K562 (cell line): ENCODE measurements at regions not wholly inside any gene's neighbourhood (a gene's known extent, or its start where the extent isn't known, plus 50 kb on each side); places are given as distances from the start of the nearest gene placed in this dataset.

Experiments
- ATAC-seq: fragments of 200-7000 bp; cut with Tn5 transposase; 3 replicates; pipeline ENCODE4 v1.9.1; 2020; ENCODE audit warnings: moderate library complexity
- BruUV-seq: library from RNA; stranded (reverse); fragments of 400-500 nt; replicated peaks from 2 replicates; lab custom pipeline; 2021; lab: Mats Ljungman, UMichigan
- CTCF ChIA-PET: fragments of 300-600 bp; formaldehyde crosslinking; extraction: SDS; loops from one replicate; lab custom pipeline; 2021; ENCODE audit warnings: low intra/inter-chr PET ratio; lab: Yijun Ruan, JAX
- POLR2A ChIA-PET: fragments of 300-600, 350-650 bp; sonication (Branson Sonifier 250); formaldehyde crosslinking; extraction: SDS; loops from one replicate; lab custom pipeline; 2021; ENCODE audit warnings: antibody characterized with exemption, inconsistent platforms; lab: Yijun Ruan, JAX
- DNase-seq, 4 experiments: peaks; one replicate each; pipeline versions ENCODE4 v3.0.0 to v3.0.0-alpha.2; 2011 to 2018; ENCODE audit warnings: low spot score in 3 of 4, mixed read lengths in 3 of 4; ENCODE audit errors: extremely low read depth in 1 of 4
- FAIRE-seq: peaks from 2 replicates; lab custom pipeline; 2011; peaks lifted over from hg19 to GRCh38; lab: Jason Lieb, UNC
- H2AFZ ChIP-seq: 2 replicates; pipeline ENCODE4 v1.6.0; 2011; ENCODE audit warnings: low read depth, low read length, control low read depth, inconsistent platforms
- H3K27ac ChIP-seq: fragments of 200-600 bp; 3 replicates; pipeline ENCODE4 v1.8.0; 2011; ENCODE audit warnings: low read depth, mild to moderate bottlenecking, control low read depth, inconsistent platforms, low read length, moderate library complexity, mixed read lengths; ENCODE audit errors: extremely low read depth
- H3K27me3 ChIP-seq, 2 experiments: fragments of 300-600 bp in 1 of 2; 2 replicates in 1 of 2; 3 replicates in 1 of 2; pipeline versions ENCODE4 v1.6.0 to v1.8.0; 2011; ENCODE audit warnings: inconsistent platforms in 2 of 2, low read length in 2 of 2, mild to moderate bottlenecking in 1 of 2, mixed read lengths in 1 of 2, moderate library complexity in 1 of 2; ENCODE audit not compliant: control insufficient read depth in 2 of 2, insufficient read depth in 2 of 2
- H3K36me3 ChIP-seq: fragments of 300-600 bp; 3 replicates; pipeline ENCODE4 v1.8.0; 2011; ENCODE audit warnings: mild to moderate bottlenecking, low read length, inconsistent platforms; ENCODE audit not compliant: control insufficient read depth, insufficient read depth
- H3K4me1 ChIP-seq, 2 experiments: fragments of 200-600 bp in 1 of 2; replicated peaks in 1 of 2; 2 replicates in 1 of 2; 3 replicates in 1 of 2; pipeline versions ENCODE4 v1.5.1 to v1.8.0; 2011; ENCODE audit warnings: inconsistent platforms in 2 of 2, low read length in 2 of 2, mild to moderate bottlenecking in 1 of 2, mixed read lengths in 1 of 2, moderate library complexity in 1 of 2; ENCODE audit not compliant: control insufficient read depth in 2 of 2, insufficient read depth in 2 of 2
- H3K4me2 ChIP-seq: 2 replicates; pipeline ENCODE4 v1.6.1; 2011; ENCODE audit warnings: low read length, control low read depth, inconsistent platforms, mixed read lengths; ENCODE audit not compliant: insufficient read depth
- H3K4me3 ChIP-seq: fragments of 200-600 bp; sonication (generic), shearing (Covaris generic); 2 replicates; pipeline ENCODE4 v1.5.1; 2016; ENCODE audit warnings: control low read depth, inconsistent platforms
- H3K79me2 ChIP-seq: fragments of 200-600 bp; 3 replicates; pipeline ENCODE4 v1.8.0; 2011; ENCODE audit warnings: low read length, inconsistent platforms; ENCODE audit not compliant: control insufficient read depth, insufficient read depth
- H3K9ac ChIP-seq, 2 experiments: 2 replicates each; pipeline versions ENCODE4 v1.6.0 to v1.6.1; 2011; ENCODE audit warnings: low read depth in 2 of 2, low read length in 2 of 2, control low read depth in 1 of 2, inconsistent platforms in 1 of 2, mild to moderate bottlenecking in 1 of 2, mixed read lengths in 1 of 2; ENCODE audit not compliant: insufficient read depth in 1 of 2
- H3K9me1 ChIP-seq: one replicate; pipeline ENCODE4 v1.6.0; 2011; ENCODE audit warnings: inconsistent platforms, mild to moderate bottlenecking, low read length, moderate library complexity; ENCODE audit not compliant: control insufficient read depth, insufficient read depth
- H3K9me3 ChIP-seq: replicated peaks from 2 replicates; pipeline ENCODE4 v1.5.1; 2011; ENCODE audit warnings: low read depth, low read length, inconsistent platforms; ENCODE audit not compliant: control insufficient read depth, insufficient read depth
- H4K20me1 ChIP-seq: replicated peaks from 2 replicates; pipeline ENCODE4 v1.6.1; 2011; ENCODE audit warnings: low read length, inconsistent platforms, mixed read lengths; ENCODE audit not compliant: control insufficient read depth, insufficient read depth
- CBX1 ChIP-seq: sonication (generic); IDR thresholded peaks from 2 replicates; pipeline ENCODE4 v1.6.1; 2016; ENCODE audit warnings: antibody characterized with exemption, low read depth, mild to moderate bottlenecking
- CBX8 ChIP-seq: fragments of 200-600 bp; sonication (generic); IDR thresholded peaks from 2 replicates; pipeline ENCODE4 v1.6.1; 2012; ENCODE audit warnings: borderline replicate concordance, mixed run types, low read depth, mild to moderate bottlenecking, moderate library complexity, mixed read lengths, low read length, control low read depth, inconsistent platforms; ENCODE audit not compliant: poor library complexity, severe bottlenecking; ENCODE audit errors: extremely low read depth
- FOXJ3 ChIP-seq: sonication (generic); formaldehyde crosslinking; IDR thresholded peaks from 2 replicates; pipeline ENCODE4 v1.4.0; 2020; ENCODE audit warnings: mild to moderate bottlenecking, missing genetic modification reagents
- MYNN ChIP-seq, 2 experiments: sonication (generic); formaldehyde crosslinking in 1 of 2; IDR thresholded peaks; 2 replicates each; pipeline versions ENCODE4 v1.5.0 to v1.6.1; 2016 to 2020; ENCODE audit warnings: antibody characterized with exemption in 1 of 2, missing genetic modification reagents in 1 of 2
- NR2C2 ChIP-seq, 2 experiments: fragments of 200-800 bp in 1 of 2; sonication (Bioruptor generic) in 1 of 2; sonication (generic) in 1 of 2; formaldehyde crosslinking in 1 of 2; IDR thresholded peaks; 2 replicates each; pipeline versions ENCODE4 v1.6.1 to v1.8.0; 2016 to 2022; ENCODE audit warnings: mild to moderate bottlenecking in 1 of 2, missing compliant biosample characterization in 1 of 2, missing genetic modification characterization in 1 of 2, missing genetic modification reagents in 1 of 2
- PCBP2 ChIP-seq: fragments of 200-400 bp; formaldehyde crosslinking; IDR thresholded peaks from 2 replicates; pipeline ENCODE4 v1.6.1; 2018; ENCODE audit warnings: low read length, low read depth, mild to moderate bottlenecking, moderate library complexity; ENCODE audit not compliant: poor library complexity, severe bottlenecking
- RBBP5 ChIP-seq: fragments of 200-600 bp; sonication (generic); IDR thresholded peaks from 2 replicates; pipeline ENCODE4 v1.6.1; 2012; ENCODE audit warnings: borderline replicate concordance, mild to moderate bottlenecking, low read length, control low read depth, inconsistent platforms; ENCODE audit not compliant: insufficient read depth, poor library complexity, severe bottlenecking
- SETDB1 ChIP-seq: IDR thresholded peaks from one replicate; pipeline ENCODE4 v1.6.1; 2012; ENCODE audit warnings: low read length, control low read depth, inconsistent platforms
- THRA ChIP-seq: fragments of 450-650 bp; IDR thresholded peaks from 2 replicates; pipeline ENCODE4 v1.6.1; 2017; ENCODE audit warnings: mild to moderate bottlenecking, moderate library complexity
- ZNF384 ChIP-seq: IDR thresholded peaks from 2 replicates; pipeline ENCODE4 v1.6.1; 2012; ENCODE audit warnings: low read depth, low read length, improper control_type of control experiment
- ZNF507 ChIP-seq: conservative IDR thresholded peaks from 2 replicates; pipeline ENCODE4 v1.6.1; 2017; ENCODE audit warnings: missing genetic modification characterization, missing compliant biosample characterization
- ZSCAN32 ChIP-seq: fragments of 450-650 bp; formaldehyde crosslinking; IDR thresholded peaks from 2 replicates; pipeline ENCODE4 v1.4.0; 2020; ENCODE audit warnings: mild to moderate bottlenecking, moderate library complexity
- WGBS: fragments of 100-300 bp; shearing (Covaris generic); methylation state at CpG from one replicate; pipeline ENCODE4 v1.1.6; 2016; ENCODE audit warnings: low coverage, mixed read lengths; ENCODE audit not compliant: insufficient coverage; ENCODE audit errors: missing lambda C conversion rate; 5-methylcytosine and 5-hydroxymethylcytosine counted together
- in situ Hi-C: fragments of 300-500 bp; cut with MboI; formaldehyde crosslinking; loops from 4 replicates; pipeline ENCODE4 v1.15.0; 2018; ENCODE audit warnings: inconsistent platforms, mixed read lengths
- intact Hi-C: fragments of 100-400 bp; cut with micrococcal nuclease; formaldehyde crosslinking; loops from 2 replicates; pipeline ENCODE4 v1.14.2; 2022

DNA sequence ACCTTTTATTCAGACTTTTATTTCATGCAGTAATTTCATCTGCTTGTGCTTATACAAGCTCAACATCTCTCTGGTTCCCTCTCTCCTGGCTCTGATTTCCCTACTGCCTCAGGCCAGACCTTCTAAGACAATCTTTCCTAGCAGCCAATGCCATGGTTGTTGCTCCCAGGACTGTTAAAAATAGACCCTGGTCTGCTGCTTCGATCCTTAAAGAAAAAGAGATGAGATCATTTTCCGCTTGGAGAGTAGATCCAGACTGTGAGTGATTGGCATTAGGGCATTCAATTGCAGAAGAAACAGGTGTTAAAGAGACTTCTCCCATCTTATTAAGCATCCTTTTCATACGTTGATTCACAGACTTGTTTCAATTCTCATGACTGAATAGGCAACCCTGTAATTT, 68.4 kb upstream of the ITGB1 start:
- H3K27me3 ChIP-seq = peaks cover 8 to 13% of the 10 kb centered on the region in 2 experiments; a peak in 4 of 5 replicates
- FAIRE-seq = no peak
- no peak overlapping the region for H3K27ac ChIP-seq
- TF ChIP-seq THRA (no peak), FOXJ3 (CRISPR knock-in tag) (no peak), ZSCAN32 (CRISPR knock-in tag) (no peak), ZNF384 (no peak), CBX8 (no peak), ZNF507 (tag) (no peak), NR2C2 (CRISPR knock-in tag; IDR thresholded peaks at IDR 0.05) (no peak), NR2C2 (tag; IDR thresholded peaks at IDR 0.05) (no peak), SETDB1 (no peak), PCBP2 (no peak), CBX1 (no peak), RBBP5 (no peak), MYNN (IDR thresholded peaks at IDR 0.05) (no peak), MYNN (CRISPR knock-in tag; IDR thresholded peaks at IDR 0.05) (no peak)
- no peaks in the 10 kb centered on the region for H3K4me1 ChIP-seq
- no peak overlapping the region for H3K4me2 ChIP-seq
- H3K9me1 ChIP-seq = no peaks in the 10 kb centered on the region
- in situ Hi-C loops (no loop called here), intact Hi-C loops (no loop called here)
- WGBS = 0% methylated on average over 3 of the region's 3 CpGs
- no peaks in the 10 kb centered on the region for H3K79me2 ChIP-seq
- H3K9me3 ChIP-seq = no peaks in the 10 kb centered on the region
- H3K4me3 ChIP-seq = no peak overlapping the region
- H4K20me1 ChIP-seq = no peaks in the 10 kb centered on the region
- no peak for ATAC-seq
- no peak overlapping the region for H3K9ac ChIP-seq
- ChIA-PET POLR2A (interaction anchor here (0.9 kb wide), 1 partner anchor 12 kb away, joined by 3 read pairs; no protein-coding TSS in a partner anchor), CTCF (no interaction called here)
- H3K36me3 ChIP-seq = no peaks in the 10 kb centered on the region
- no peak overlapping the region for H2AFZ ChIP-seq
- DNase-seq = no peak
- no TSS peak for BruUV-seq
